HL-60 (cell line): ENCODE measurements at regions not wholly inside any gene's neighbourhood (a gene's known extent, or its start where the extent isn't known, plus 50 kb on each side); places are given as distances from the start of the nearest gene placed in this dataset.

Experiments used
- DNase-seq, 2 experiments: peaks; one replicate each; pipeline ENCODE4 v3.0.0-alpha.2; 2010 to 2020; ENCODE audit warnings: low read depth in 1 of 2, low spot score in 1 of 2
- H3K27ac ChIP-seq: fragments of 250-450 bp; sonication (Bioruptor Pico); replicated peaks from 2 replicates; pipeline ENCODE4 v1.5.1; 2020; ENCODE audit warnings: mild to moderate bottlenecking, moderate library complexity
- H3K27me3 ChIP-seq: fragments of 250-450 bp; sonication (Bioruptor Pico); 2 replicates; pipeline ENCODE4 v1.5.1; 2021; ENCODE audit warnings: mild to moderate bottlenecking, moderate library complexity; ENCODE audit not compliant: insufficient read depth, poor library complexity, severe bottlenecking
- H3K4me3 ChIP-seq: replicated peaks from 2 replicates; pipeline ENCODE4 v1.5.1; 2011; ENCODE audit warnings: mild to moderate bottlenecking, control low read depth, low read length; ENCODE audit not compliant: insufficient read depth
- GABPA ChIP-seq: IDR thresholded peaks from 2 replicates; pipeline ENCODE4 v1.6.1; 2012; ENCODE audit warnings: low read depth
- POLR2AphosphoS5 ChIP-seq: IDR thresholded peaks from 2 replicates; pipeline ENCODE4 v1.6.1; 2012; ENCODE audit warnings: low read depth
- SPI1 ChIP-seq: IDR thresholded peaks from 2 replicates; pipeline ENCODE4 v1.6.1; 2012; ENCODE audit warnings: low read depth, mild to moderate bottlenecking, borderline replicate concordance
- TF ChIP-seq, protein P1 (sequence below): IDR thresholded peaks from 2 replicates; pipeline ENCODE4 v1.6.1; 2012; ENCODE audit warnings: low read depth; ENCODE audit not compliant: insufficient replicate concordance
- TF ChIP-seq, protein P2 (sequence below): IDR thresholded peaks from one replicate; pipeline ENCODE4 v1.5.1; 2011; ENCODE audit warnings: low read length, control low read depth, inconsistent platforms; ENCODE audit not compliant: insufficient read depth

DNA sequence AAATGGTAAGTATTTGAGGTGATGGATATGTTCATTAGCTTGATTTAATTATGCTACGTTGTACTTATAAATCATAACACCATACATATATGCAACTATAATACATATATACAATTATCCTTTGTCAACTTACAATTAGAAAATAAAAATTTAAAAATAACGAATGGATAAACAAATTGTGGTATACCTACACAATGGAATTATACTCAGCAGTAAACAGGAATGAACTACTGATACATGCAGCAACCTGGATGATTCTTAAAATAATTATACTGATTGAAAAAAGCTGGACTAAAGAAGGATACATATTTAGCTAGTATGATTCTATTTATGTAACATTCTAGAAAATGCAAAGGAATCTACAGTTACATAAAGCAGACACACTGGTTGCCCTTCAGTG is 425.7 kb downstream of the DYNC2H1 start:
- no peak overlapping the region for H3K27ac ChIP-seq
- no peak for DNase-seq
- TF ChIP-seq, protein P1, sequence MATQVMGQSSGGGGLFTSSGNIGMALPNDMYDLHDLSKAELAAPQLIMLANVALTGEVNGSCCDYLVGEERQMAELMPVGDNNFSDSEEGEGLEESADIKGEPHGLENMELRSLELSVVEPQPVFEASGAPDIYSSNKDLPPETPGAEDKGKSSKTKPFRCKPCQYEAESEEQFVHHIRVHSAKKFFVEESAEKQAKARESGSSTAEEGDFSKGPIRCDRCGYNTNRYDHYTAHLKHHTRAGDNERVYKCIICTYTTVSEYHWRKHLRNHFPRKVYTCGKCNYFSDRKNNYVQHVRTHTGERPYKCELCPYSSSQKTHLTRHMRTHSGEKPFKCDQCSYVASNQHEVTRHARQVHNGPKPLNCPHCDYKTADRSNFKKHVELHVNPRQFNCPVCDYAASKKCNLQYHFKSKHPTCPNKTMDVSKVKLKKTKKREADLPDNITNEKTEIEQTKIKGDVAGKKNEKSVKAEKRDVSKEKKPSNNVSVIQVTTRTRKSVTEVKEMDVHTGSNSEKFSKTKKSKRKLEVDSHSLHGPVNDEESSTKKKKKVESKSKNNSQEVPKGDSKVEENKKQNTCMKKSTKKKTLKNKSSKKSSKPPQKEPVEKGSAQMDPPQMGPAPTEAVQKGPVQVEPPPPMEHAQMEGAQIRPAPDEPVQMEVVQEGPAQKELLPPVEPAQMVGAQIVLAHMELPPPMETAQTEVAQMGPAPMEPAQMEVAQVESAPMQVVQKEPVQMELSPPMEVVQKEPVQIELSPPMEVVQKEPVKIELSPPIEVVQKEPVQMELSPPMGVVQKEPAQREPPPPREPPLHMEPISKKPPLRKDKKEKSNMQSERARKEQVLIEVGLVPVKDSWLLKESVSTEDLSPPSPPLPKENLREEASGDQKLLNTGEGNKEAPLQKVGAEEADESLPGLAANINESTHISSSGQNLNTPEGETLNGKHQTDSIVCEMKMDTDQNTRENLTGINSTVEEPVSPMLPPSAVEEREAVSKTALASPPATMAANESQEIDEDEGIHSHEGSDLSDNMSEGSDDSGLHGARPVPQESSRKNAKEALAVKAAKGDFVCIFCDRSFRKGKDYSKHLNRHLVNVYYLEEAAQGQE: no peak
- TF ChIP-seq, protein P2, sequence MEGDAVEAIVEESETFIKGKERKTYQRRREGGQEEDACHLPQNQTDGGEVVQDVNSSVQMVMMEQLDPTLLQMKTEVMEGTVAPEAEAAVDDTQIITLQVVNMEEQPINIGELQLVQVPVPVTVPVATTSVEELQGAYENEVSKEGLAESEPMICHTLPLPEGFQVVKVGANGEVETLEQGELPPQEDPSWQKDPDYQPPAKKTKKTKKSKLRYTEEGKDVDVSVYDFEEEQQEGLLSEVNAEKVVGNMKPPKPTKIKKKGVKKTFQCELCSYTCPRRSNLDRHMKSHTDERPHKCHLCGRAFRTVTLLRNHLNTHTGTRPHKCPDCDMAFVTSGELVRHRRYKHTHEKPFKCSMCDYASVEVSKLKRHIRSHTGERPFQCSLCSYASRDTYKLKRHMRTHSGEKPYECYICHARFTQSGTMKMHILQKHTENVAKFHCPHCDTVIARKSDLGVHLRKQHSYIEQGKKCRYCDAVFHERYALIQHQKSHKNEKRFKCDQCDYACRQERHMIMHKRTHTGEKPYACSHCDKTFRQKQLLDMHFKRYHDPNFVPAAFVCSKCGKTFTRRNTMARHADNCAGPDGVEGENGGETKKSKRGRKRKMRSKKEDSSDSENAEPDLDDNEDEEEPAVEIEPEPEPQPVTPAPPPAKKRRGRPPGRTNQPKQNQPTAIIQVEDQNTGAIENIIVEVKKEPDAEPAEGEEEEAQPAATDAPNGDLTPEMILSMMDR: no peak
- TF ChIP-seq GABPA: no peak
- TF ChIP-seq POLR2AphosphoS5: no peak
- TF ChIP-seq SPI1: no peak
- no peak overlapping the region for H3K4me3 ChIP-seq
- H3K27me3 ChIP-seq: no peaks in the 10 kb centered on the region

DNA sequence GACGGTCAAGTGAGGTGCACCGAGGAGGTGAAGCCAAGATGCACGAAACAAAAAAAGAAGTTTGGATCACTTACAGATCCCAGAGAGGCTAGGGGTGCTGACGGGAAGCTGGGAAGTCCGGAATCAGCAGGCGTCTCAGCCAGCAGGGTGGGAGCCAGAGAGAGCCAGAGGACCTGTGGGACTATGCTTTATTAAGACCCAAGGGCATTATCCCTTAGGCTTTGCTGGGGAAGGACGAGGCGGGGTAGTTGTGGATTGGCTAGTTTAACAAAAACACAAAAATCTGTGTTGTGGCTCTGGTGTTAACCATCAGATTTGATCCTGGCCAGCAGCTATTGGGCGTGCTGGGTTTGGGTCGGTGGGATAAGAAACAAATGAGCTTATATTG is 427.1 kb downstream of the DYNC2H1 start:
- Histone ChIP-seq H3K4me3 (no peak overlapping the region), H3K27me3 (no peaks in the 10 kb centered on the region), H3K27ac (no peak overlapping the region)
- TF ChIP-seq GABPA (no peak), SPI1 (no peak), POLR2AphosphoS5 (no peak)
- TF ChIP-seq, protein P1: no peak
- TF ChIP-seq, protein P2: no peak
- no peak for DNase-seq

DNA sequence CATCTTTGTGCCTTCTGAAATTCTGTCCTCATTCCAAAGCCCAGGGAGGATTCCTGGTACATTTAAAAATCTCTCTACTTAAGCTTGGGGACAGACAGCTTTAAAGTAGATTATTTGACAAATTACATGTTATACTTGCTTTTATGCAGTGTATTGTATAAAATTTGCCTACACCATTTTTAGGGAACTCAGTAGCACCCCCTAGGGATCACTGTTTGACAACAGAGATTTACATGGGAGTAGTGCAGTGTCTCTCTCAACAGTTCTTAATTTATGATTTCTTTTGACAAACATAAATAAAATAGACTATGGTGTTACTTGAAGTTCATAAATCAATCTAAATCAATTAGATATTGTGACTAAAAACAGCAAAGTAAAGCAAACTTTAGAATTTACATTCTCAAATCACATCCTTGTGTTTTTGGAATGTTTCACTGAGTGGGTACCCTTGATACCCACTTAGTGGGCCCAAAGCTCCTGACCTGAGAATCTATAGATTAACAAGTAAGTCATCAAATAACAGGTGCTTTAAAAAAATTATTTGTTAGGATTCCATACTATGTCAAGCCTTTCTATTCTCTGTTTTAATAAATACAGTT is 428.8 kb downstream of the DYNC2H1 start:
- no peak for DNase-seq
- no peak overlapping the region for H3K27ac ChIP-seq
- no peaks in the 10 kb centered on the region for H3K27me3 ChIP-seq
- no peak overlapping the region for H3K4me3 ChIP-seq
- TF ChIP-seq, protein P1: no peak
- TF ChIP-seq SPI1 (no peak), POLR2AphosphoS5 (no peak), GABPA (no peak)
- TF ChIP-seq, protein P2: peak; percentile 37
